OCI-LY1 (cell line): ENCODE measurements at regions not wholly inside any gene's neighbourhood (a gene's known extent, or its start where the extent isn't known, plus 50 kb on each side); places are given as distances from the start of the nearest gene placed in this dataset.

Experiments
- H2AFZ ChIP-seq: fragments of 200-600 bp; sonication (generic), shearing (Covaris generic); 2 replicates; pipeline ENCODE4 v1.6.0; 2014; ENCODE audit warnings: antibody characterized with exemption, mild to moderate bottlenecking, low read length
- H3F3A ChIP-seq: fragments of 200-600 bp; sonication (generic), shearing (Covaris generic); 2 replicates; pipeline ENCODE4 v1.6.0; 2014; ENCODE audit warnings: mild to moderate bottlenecking, antibody characterized with exemption, low read length, moderate library complexity; ENCODE audit not compliant: insufficient read depth
- H3K27ac ChIP-seq: fragments of 200-600 bp; sonication (generic); 2 replicates; pipeline ENCODE4 v1.5.1; 2014; ENCODE audit warnings: low read length, mixed run types, mild to moderate bottlenecking, low read depth; ENCODE audit not compliant: poor library complexity, severe bottlenecking
- H3K27me3 ChIP-seq: fragments of 200-600 bp; sonication (generic); 2 replicates; pipeline ENCODE4 v1.6.0; 2014; ENCODE audit warnings: antibody characterized with exemption, mild to moderate bottlenecking, low read length, moderate library complexity; ENCODE audit not compliant: insufficient read depth
- H3K36me3 ChIP-seq: fragments of 200-600 bp; sonication (generic); 2 replicates; pipeline ENCODE4 v1.6.1; 2014; ENCODE audit warnings: mild to moderate bottlenecking, antibody characterized with exemption, low read length, moderate library complexity, mixed read lengths; ENCODE audit not compliant: insufficient read depth
- H3K4me1 ChIP-seq: fragments of 200-600 bp; sonication (generic); 2 replicates; pipeline ENCODE4 v1.5.1; 2014; ENCODE audit warnings: mild to moderate bottlenecking, low read length, moderate library complexity; ENCODE audit not compliant: insufficient read depth, severe bottlenecking
- H3K4me2 ChIP-seq: fragments of 200-600 bp; sonication (generic), shearing (Covaris generic); 2 replicates; pipeline ENCODE4 v1.6.1; 2014; ENCODE audit warnings: low read length
- H3K4me3 ChIP-seq: fragments of 200-600 bp; sonication (generic); 2 replicates; pipeline ENCODE4 v1.5.1; 2014; ENCODE audit warnings: low read length, low read depth, mild to moderate bottlenecking, mixed read lengths; ENCODE audit not compliant: poor library complexity, severe bottlenecking
- H3K79me2 ChIP-seq: fragments of 200-600 bp; shearing (Covaris generic); 2 replicates; pipeline ENCODE4 v1.6.1; 2016; ENCODE audit warnings: mixed run types, low read length, mixed read lengths; ENCODE audit not compliant: insufficient read depth
- H3K9ac ChIP-seq: fragments of 200-600 bp; sonication (generic), shearing (Covaris generic); 2 replicates; pipeline ENCODE4 v1.6.1; 2014; ENCODE audit warnings: mild to moderate bottlenecking, low read length, mixed read lengths
- H3K9me2 ChIP-seq: fragments of 200-600 bp; sonication (generic), shearing (Covaris generic); 2 replicates; pipeline ENCODE4 v1.6.1; 2014; ENCODE audit warnings: low read depth, mild to moderate bottlenecking, low read length, mixed read lengths
- H3K9me3 ChIP-seq: fragments of 200-600 bp; shearing (Covaris generic); 2 replicates; pipeline ENCODE4 v1.6.1; 2014; ENCODE audit warnings: low read length, mixed read lengths
- H4K20me1 ChIP-seq: fragments of 200-600 bp; sonication (generic), shearing (Covaris generic); 2 replicates; pipeline ENCODE4 v1.6.0; 2016; ENCODE audit warnings: mild to moderate bottlenecking, low read length; ENCODE audit not compliant: insufficient read depth
- CTCF ChIP-seq: fragments of 200-600 bp; sonication (generic), shearing (Covaris generic); IDR thresholded peaks from 2 replicates; pipeline ENCODE4 v1.5.1; 2017; ENCODE audit warnings: mild to moderate bottlenecking, antibody characterized with exemption, low read length, moderate library complexity, mixed read lengths
- EZH2 ChIP-seq: fragments of 200-600 bp; sonication (generic), shearing (Covaris generic); IDR thresholded peaks from 2 replicates; pipeline ENCODE4 v1.8.0; 2017; ENCODE audit warnings: borderline replicate concordance, mixed run types, mild to moderate bottlenecking, antibody characterized with exemption, low read length, moderate library complexity, mixed read lengths

GRCh38 chr6:14750059-14750661 is 495.7 kb upstream of the JARID2 start:
- H3K4me3 ChIP-seq = no peak overlapping the region
- no peaks in the 10 kb centered on the region for H3K9me3 ChIP-seq
- H4K20me1 ChIP-seq = no peaks in the 10 kb centered on the region
- no peaks in the 10 kb centered on the region for H3K9me2 ChIP-seq
- H2AFZ ChIP-seq = no peak overlapping the region
- no peak overlapping the region for H3K9ac ChIP-seq
- no peak overlapping the region for H3K4me2 ChIP-seq
- no peaks in the 10 kb centered on the region for H3K36me3 ChIP-seq
- no peaks in the 10 kb centered on the region for H3K27me3 ChIP-seq
- no peaks in the 10 kb centered on the region for H3K4me1 ChIP-seq
- no peak overlapping the region for H3K27ac ChIP-seq
- no peaks in the 10 kb centered on the region; the same call in 1 of the 2 replicates for H3F3A ChIP-seq
- H3K79me2 ChIP-seq = no peaks in the 10 kb centered on the region
- no peak for TF ChIP-seq EZH2
- no peak for TF ChIP-seq CTCF

- Histone ChIP-seq H3K9me2 (no peaks in the 10 kb centered on the region), H3K4me2 (no peak overlapping the region), H3K27ac (no peak overlapping the region), H3K4me3 (no peak overlapping the region), H3F3A (no peaks in the 10 kb centered on the region), H2AFZ (no peak overlapping the region), H3K4me1 (no peaks in the 10 kb centered on the region), H3K36me3 (no peaks in the 10 kb centered on the region), H3K9ac (no peak overlapping the region), H3K9me3 (no peaks in the 10 kb centered on the region), H3K27me3 (no peaks in the 10 kb centered on the region), H4K20me1 (no peaks in the 10 kb centered on the region), H3K79me2 (no peaks in the 10 kb centered on the region)
- no peak for TF ChIP-seq EZH2
- TF ChIP-seq CTCF = no peak
Observed at GRCh38 chr6:14751645-14752175, 494.2 kb upstream of the JARID2 start.

GRCh38 chr6:14754751-14755513 is 490.9 kb upstream of the JARID2 start:
- TF ChIP-seq EZH2 (no peak), CTCF (no peak)
- H3F3A ChIP-seq = no peaks in the 10 kb centered on the region

More at GRCh38 chr6:14754751-14755513, 490.9 kb upstream of the JARID2 start:
- Histone ChIP-seq H3K79me2 (no peaks in the 10 kb centered on the region), H3K9ac (no peak overlapping the region), H3K9me3 (no peaks in the 10 kb centered on the region), H3K4me2 (no peak overlapping the region), H3K36me3 (no peaks in the 10 kb centered on the region), H3K4me1 (no peaks in the 10 kb centered on the region), H2AFZ (no peak overlapping the region), H3K9me2 (no peaks in the 10 kb centered on the region), H3K4me3 (no peak overlapping the region), H3K27me3 (no peaks in the 10 kb centered on the region), H3K27ac (no peak overlapping the region), H4K20me1 (no peaks in the 10 kb centered on the region)
